ENCODE measurements at regions not wholly inside any gene's neighbourhood (a gene's known extent, or its start where the extent isn't known, plus 50 kb on each side); places are given as distances from the start of the nearest gene placed in this dataset.
"Not testable (repeated sequence)": the region's sequence is repeated elsewhere in the genome, so short reads cannot be mapped to it uniquely, and the experiment has no call there.

- TF ChIP-seq MAFF (IDR thresholded peaks at IDR 0.05; ENCODE audit: low read length) = no peak
- TF ChIP-seq KDM4B (IDR thresholded peaks at IDR 0.05; ENCODE audit: borderline replicate concordance in 2 of 2, low read depth in 1 of 2) = no peak
- TF ChIP-seq HMBOX1 (IDR thresholded peaks at IDR 0.05) = no peak
Measured at GRCh38 chr6:67000121-67000520, 1293.1 kb upstream of the EYS start (continued).

- intact Hi-C loops (cut with micrococcal nuclease); H3K4me3 ChIP-seq; in situ Hi-C loops (cut with MboI); H2AFZ ChIP-seq (ENCODE audit: low read depth, low read length); ATAC-seq; H3K4me2 ChIP-seq (ENCODE audit: insufficient read depth, low read length); POLR2A ChIA-PET; H3K4me1 ChIP-seq (replicated peaks in 1 of 2; ENCODE audit: control insufficient read depth in 2 of 2, insufficient read depth in 2 of 2, low read length in 2 of 2); H3K27me3 ChIP-seq (ENCODE audit: control insufficient read depth in 2 of 2, insufficient read depth in 2 of 2, low read length in 2 of 2); DNase-seq (ENCODE audit: extremely low read depth in 1 of 4, low spot score in 3 of 4); H3K79me2 ChIP-seq (ENCODE audit: control insufficient read depth, insufficient read depth, low read length); H3K9ac ChIP-seq (ENCODE audit: insufficient read depth in 1 of 2, low read depth in 2 of 2, low read length in 2 of 2); H3K9me3 ChIP-seq (replicated peaks; ENCODE audit: control insufficient read depth, insufficient read depth, low read depth, low read length); H3K27ac ChIP-seq (ENCODE audit: extremely low read depth, low read depth, low read length); FAIRE-seq; H4K20me1 ChIP-seq (replicated peaks; ENCODE audit: control insufficient read depth, insufficient read depth, low read length); H3K9me1 ChIP-seq (ENCODE audit: control insufficient read depth, insufficient read depth, low read length); BruUV-seq (replicated peaks); H3K36me3 ChIP-seq (ENCODE audit: control insufficient read depth, insufficient read depth, low read length): not testable (repeated sequence)
- CTCF ChIA-PET (ENCODE audit: low intra/inter-chr PET ratio) = interaction anchor here (0.5 kb wide), 1 partner anchor 115 kb away, joined by 3 read pairs; no protein-coding TSS in a partner anchor
- WGBS (ENCODE audit: insufficient coverage, low coverage, missing lambda C conversion rate) = 0% methylated on average over 1 of the region's 1 CpG
- peak; percentile 64 for TF ChIP-seq ZNF146 (CRISPR knock-in tag; IDR thresholded peaks at IDR 0.05; ENCODE audit: unreplicated experiment)
Measured at GRCh38 chr6:66997579-66997978, 1290.6 kb upstream of the EYS start.

Measured in K562 (cell line).